RWPE2 (cell line): ENCODE measurements at regions not wholly inside any gene's neighbourhood (a gene's known extent, or its start where the extent isn't known, plus 50 kb on each side); places are given as distances from the start of the nearest gene placed in this dataset.
"Not testable (repeated sequence)": the region's sequence is repeated elsewhere in the genome, so short reads cannot be mapped to it uniquely, and the experiment has no call there.

ENCODE experiments used
- ATAC-seq: fragments of 200-7000 bp; cut with Tn5 transposase; 3 replicates; pipeline ENCODE4 v1.9.1; 2021; ENCODE audit warnings: low read depth
- DNase-seq: peaks from one replicate; pipeline ENCODE4 v3.0.0-alpha.2; 2020; ENCODE audit warnings: low spot score
- H3K27ac ChIP-seq: fragments of 450-650 bp; 2 replicates; pipeline ENCODE4 v1.5.1; 2017; ENCODE audit warnings: mild to moderate bottlenecking; ENCODE audit not compliant: poor library complexity, severe bottlenecking
- H3K27me3 ChIP-seq: fragments of 250-450 bp; sonication (Bioruptor Pico); 2 replicates; pipeline ENCODE4 v1.5.1; 2021; ENCODE audit warnings: mild to moderate bottlenecking, moderate library complexity; ENCODE audit not compliant: insufficient read depth, poor library complexity, severe bottlenecking
- H3K36me3 ChIP-seq: fragments of 250-450 bp; sonication (Bioruptor Pico); 2 replicates; pipeline ENCODE4 v1.5.1; 2020; ENCODE audit warnings: low read depth, mild to moderate bottlenecking, moderate library complexity
- H3K4me1 ChIP-seq: fragments of 250-450 bp; sonication (Bioruptor Pico); 2 replicates; pipeline ENCODE4 v1.5.1; 2021; ENCODE audit warnings: mild to moderate bottlenecking, moderate library complexity; ENCODE audit not compliant: insufficient read depth, poor library complexity, severe bottlenecking
- H3K4me3 ChIP-seq: fragments of 250-450 bp; sonication (Bioruptor Pico); 2 replicates; pipeline ENCODE4 v1.5.1; 2021; ENCODE audit warnings: mild to moderate bottlenecking, moderate library complexity; ENCODE audit not compliant: severe bottlenecking
- H3K9me3 ChIP-seq: fragments of 250-450 bp; sonication (Bioruptor Pico); 2 replicates; pipeline ENCODE4 v1.5.1; 2021; ENCODE audit warnings: mild to moderate bottlenecking, moderate library complexity; ENCODE audit not compliant: severe bottlenecking
- CTCF ChIP-seq: fragments of 450-650 bp; IDR thresholded peaks from one replicate; pipeline ENCODE4 v1.5.1; 2017; ENCODE audit warnings: mild to moderate bottlenecking, moderate library complexity; ENCODE audit not compliant: poor library complexity, severe bottlenecking

- no peaks in the 10 kb centered on the region for H3K36me3 ChIP-seq
- no peak overlapping the region for H3K4me3 ChIP-seq
- no peak overlapping the region for H3K27ac ChIP-seq
- peaks cover 9% of the 10 kb centered on the region for H3K27me3 ChIP-seq
- no peaks in the 10 kb centered on the region for H3K4me1 ChIP-seq
- no peak for ATAC-seq
- TF ChIP-seq CTCF = no peak
- no peak for DNase-seq
- H3K9me3 ChIP-seq = no peaks in the 10 kb centered on the region
Measured at GRCh38 chr11:96543177-96543576, 153.4 kb downstream of the JRKL start.

- not testable (repeated sequence) for DNase-seq, H3K9me3 ChIP-seq, H3K27ac ChIP-seq, H3K27me3 ChIP-seq, ATAC-seq, H3K4me3 ChIP-seq, H3K36me3 ChIP-seq, H3K4me1 ChIP-seq
Measured at GRCh38 chr11:96545192-96545591, 155.4 kb downstream of the JRKL start.

GRCh38 chr11:96551136-96551535 is 161.3 kb downstream of the JRKL start:
- H3K4me3 ChIP-seq = no peak overlapping the region
- no peaks in the 10 kb centered on the region for H3K9me3 ChIP-seq
- no peaks in the 10 kb centered on the region for H3K36me3 ChIP-seq
- no peaks in the 10 kb centered on the region for H3K27me3 ChIP-seq
- H3K27ac ChIP-seq = no peak overlapping the region
- DNase-seq (no peak), ATAC-seq (no peak)
- no peaks in the 10 kb centered on the region for H3K4me1 ChIP-seq
- TF ChIP-seq CTCF = no peak

GRCh38 chr11:96554236-96554820 is 164.5 kb downstream of the JRKL start:
- no peaks in the 10 kb centered on the region for H3K4me1 ChIP-seq
- H3K4me3 ChIP-seq = no peak overlapping the region
- H3K9me3 ChIP-seq = no peaks in the 10 kb centered on the region
- H3K27me3 ChIP-seq = no peaks in the 10 kb centered on the region
- H3K27ac ChIP-seq = no peak overlapping the region
- no peak for TF ChIP-seq CTCF
- no peaks in the 10 kb centered on the region for H3K36me3 ChIP-seq
- ATAC-seq = no peak
- no peak for DNase-seq

- not testable (repeated sequence) for H3K4me3 ChIP-seq, H3K4me1 ChIP-seq, DNase-seq, ATAC-seq, H3K27ac ChIP-seq, H3K9me3 ChIP-seq, H3K27me3 ChIP-seq, H3K36me3 ChIP-seq
Measured at GRCh38 chr11:96555826-96556225, 166.0 kb downstream of the JRKL start.

- ATAC-seq, H3K9me3 ChIP-seq, H3K27ac ChIP-seq, H3K4me3 ChIP-seq, H3K4me1 ChIP-seq, DNase-seq, H3K27me3 ChIP-seq, H3K36me3 ChIP-seq: not testable (repeated sequence)
Measured at GRCh38 chr11:96560727-96561126, 170.9 kb downstream of the JRKL start.
